ENCODE measurements at regions not wholly inside any gene's neighbourhood (a gene's known extent, or its start where the extent isn't known, plus 50 kb on each side); places are given as distances from the start of the nearest gene placed in this dataset.

- TF ChIP-seq E2F6 (IDR thresholded peaks at IDR 0.05), result no peak; the same call in 1 of the 2 replicates
Measured at GRCh38 chr10:83925133-83925532, 214.2 kb upstream of the GHITM start (continued).
